Muscle of leg (tissue), 3 donors: ENCODE measurements at regions not wholly inside any gene's neighbourhood (a gene's known extent, or its start where the extent isn't known, plus 50 kb on each side); places are given as distances from the start of the nearest gene placed in this dataset.

Experiments
- DNase-seq: peaks from one replicate; pipeline ENCODE4 v3.0.0; 2013
- H3K27ac ChIP-seq: one replicate; pipeline ENCODE4 v1.5.1; 2013; ENCODE audit warnings: mild to moderate bottlenecking, low read length, control low read depth
- H3K27me3 ChIP-seq: one replicate; pipeline ENCODE4 v1.6.1; 2013; ENCODE audit warnings: low read length; ENCODE audit not compliant: control insufficient read depth, insufficient read depth
- H3K36me3 ChIP-seq: one replicate; pipeline ENCODE4 v1.6.1; 2013; ENCODE audit warnings: low read length; ENCODE audit not compliant: control insufficient read depth, insufficient read depth
- H3K4me1 ChIP-seq: one replicate; pipeline ENCODE4 v1.6.1; 2013; ENCODE audit warnings: low read length; ENCODE audit not compliant: control insufficient read depth, insufficient read depth
- H3K4me3 ChIP-seq: one replicate; pipeline ENCODE4 v1.5.1; 2013; ENCODE audit warnings: low read length, control low read depth
- H3K9me3 ChIP-seq: replicated peaks from 2 replicates; pipeline ENCODE4 v1.6.1; 2013; ENCODE audit warnings: low read depth, low read length; ENCODE audit not compliant: control insufficient read depth
- WGBS: methylation state at CpG from one replicate; pipeline ENCODE4 v1.1.5; 2013; ENCODE audit warnings: missing lambda C conversion rate; ENCODE audit not compliant: insufficient coverage; 5-methylcytosine and 5-hydroxymethylcytosine counted together

- peaks cover 14% of the 10 kb centered on the region for H3K4me1 ChIP-seq
- DNase-seq: no peak
- H3K4me3 ChIP-seq: no peak overlapping the region
- no peaks in the 10 kb centered on the region for H3K9me3 ChIP-seq
- H3K27ac ChIP-seq: no peak overlapping the region
- no peaks in the 10 kb centered on the region for H3K27me3 ChIP-seq
- H3K36me3 ChIP-seq: no peaks in the 10 kb centered on the region
- WGBS: no CpG with 5 or more reads among the region's 4 CpGs
Observed at GRCh38 chr3:64913515-64913914, 225.7 kb upstream of the ADAMTS9 start.

- DNase-seq: no peak
- Histone ChIP-seq H3K4me3 (no peak overlapping the region), H3K9me3 (no peaks in the 10 kb centered on the region), H3K27me3 (no peaks in the 10 kb centered on the region), H3K27ac (no peak overlapping the region), H3K36me3 (no peaks in the 10 kb centered on the region), H3K4me1 (peaks cover 11% of the 10 kb centered on the region)
- no CpG with 5 or more reads among the region's 2 CpGs for WGBS
Observed at GRCh38 chr3:64911138-64911537, 223.3 kb upstream of the ADAMTS9 start.

- Histone ChIP-seq H3K4me1 (peaks cover 10% of the 10 kb centered on the region), H3K27ac (peak overlapping the region; percentile 53), H3K4me3 (no peak overlapping the region), H3K9me3 (no peaks in the 10 kb centered on the region), H3K36me3 (no peaks in the 10 kb centered on the region), H3K27me3 (no peaks in the 10 kb centered on the region)
- WGBS: 59% methylated on average over 2 of the region's 4 CpGs
- DNase-seq: no peak
Observed at GRCh38 chr3:64909757-64910467, 222.1 kb upstream of the ADAMTS9 start.

GRCh38 chr3:64909011-64909410 is 221.2 kb upstream of the ADAMTS9 start:
- no peak overlapping the region for H3K4me3 ChIP-seq
- H3K27ac ChIP-seq: peak overlapping the region; percentile 53
- H3K4me1 ChIP-seq: peaks cover 10% of the 10 kb centered on the region
- H3K36me3 ChIP-seq: no peaks in the 10 kb centered on the region
- H3K27me3 ChIP-seq: no peaks in the 10 kb centered on the region
- H3K9me3 ChIP-seq: no peaks in the 10 kb centered on the region
- DNase-seq: no peak
- 100% methylated on average over 2 of the region's 8 CpGs for WGBS

GRCh38 chr3:64908251-64908685 is 220.5 kb upstream of the ADAMTS9 start:
- H3K27ac ChIP-seq: peak overlapping the region; percentile 53

GRCh38 chr3:64905906-64906410 is 218.2 kb upstream of the ADAMTS9 start:
- H3K27ac ChIP-seq: no peak overlapping the region

More at GRCh38 chr3:64908251-64908685, 220.5 kb upstream of the ADAMTS9 start:
- Histone ChIP-seq H3K4me1 (peaks cover 11% of the 10 kb centered on the region), H3K36me3 (no peaks in the 10 kb centered on the region), H3K4me3 (no peak overlapping the region), H3K27me3 (no peaks in the 10 kb centered on the region), H3K9me3 (no peaks in the 10 kb centered on the region)
- WGBS: 72% methylated on average over 2 of the region's 5 CpGs
- peak; percentile 61 for DNase-seq

GRCh38 chr3:64903006-64903405 is 215.2 kb upstream of the ADAMTS9 start:
- DNase-seq: peak; percentile 94
- Histone ChIP-seq H3K27ac (peak overlapping the region; percentile 76), H3K9me3 (no peaks in the 10 kb centered on the region), H3K36me3 (no peaks in the 10 kb centered on the region), H3K4me3 (no peak overlapping the region), H3K27me3 (no peaks in the 10 kb centered on the region), H3K4me1 (peaks cover 24% of the 10 kb centered on the region)
- whole genome bisulfite sequencing: no CpG with 5 or more reads among the region's 1 CpG

More at GRCh38 chr3:64905906-64906410, 218.2 kb upstream of the ADAMTS9 start:
- no peak for DNase-seq
- H3K4me1 ChIP-seq: peaks cover 20% of the 10 kb centered on the region
- no peaks in the 10 kb centered on the region for H3K27me3 ChIP-seq
- no peak overlapping the region for H3K4me3 ChIP-seq
- no peaks in the 10 kb centered on the region for H3K9me3 ChIP-seq
- WGBS: 72% methylated on average over 7 of the region's 7 CpGs
- H3K36me3 ChIP-seq: no peaks in the 10 kb centered on the region

- H3K36me3 ChIP-seq: no peaks in the 10 kb centered on the region
- H3K27me3 ChIP-seq: no peaks in the 10 kb centered on the region
- peak overlapping the region; percentile 76 for H3K27ac ChIP-seq
- H3K4me1 ChIP-seq: peaks cover 24% of the 10 kb centered on the region
- no CpG with 5 or more reads among the region's 3 CpGs for WGBS
- no peaks in the 10 kb centered on the region for H3K9me3 ChIP-seq
- H3K4me3 ChIP-seq: no peak overlapping the region
- peak; percentile 61 for DNase-seq
Observed at GRCh38 chr3:64901986-64902516, 214.3 kb upstream of the ADAMTS9 start.

GRCh38 chr3:64901522-64901885 is 213.7 kb upstream of the ADAMTS9 start:
- peak overlapping the region; percentile 76 for H3K27ac ChIP-seq
- peak; percentile 63 for DNase-seq
- H3K4me1 ChIP-seq: peaks cover 24% of the 10 kb centered on the region
- no peak overlapping the region for H3K4me3 ChIP-seq
- no peaks in the 10 kb centered on the region for H3K36me3 ChIP-seq
- WGBS: no CpG with 5 or more reads among the region's 1 CpG
- no peaks in the 10 kb centered on the region for H3K9me3 ChIP-seq
- H3K27me3 ChIP-seq: no peaks in the 10 kb centered on the region

GRCh38 chr3:64900617-64901521 is 213.1 kb upstream of the ADAMTS9 start:
- Histone ChIP-seq H3K36me3 (no peaks in the 10 kb centered on the region), H3K27ac (peak overlapping the region; percentile 76), H3K4me1 (peaks cover 26% of the 10 kb centered on the region), H3K4me3 (no peak overlapping the region), H3K27me3 (no peaks in the 10 kb centered on the region), H3K9me3 (no peaks in the 10 kb centered on the region)
- no CpG with 5 or more reads among the region's 5 CpGs for WGBS
- no peak for DNase-seq
